ENCODE measurements at regions not wholly inside any gene's neighbourhood (a gene's known extent, or its start where the extent isn't known, plus 50 kb on each side); places are given as distances from the start of the nearest gene placed in this dataset.

DNA sequence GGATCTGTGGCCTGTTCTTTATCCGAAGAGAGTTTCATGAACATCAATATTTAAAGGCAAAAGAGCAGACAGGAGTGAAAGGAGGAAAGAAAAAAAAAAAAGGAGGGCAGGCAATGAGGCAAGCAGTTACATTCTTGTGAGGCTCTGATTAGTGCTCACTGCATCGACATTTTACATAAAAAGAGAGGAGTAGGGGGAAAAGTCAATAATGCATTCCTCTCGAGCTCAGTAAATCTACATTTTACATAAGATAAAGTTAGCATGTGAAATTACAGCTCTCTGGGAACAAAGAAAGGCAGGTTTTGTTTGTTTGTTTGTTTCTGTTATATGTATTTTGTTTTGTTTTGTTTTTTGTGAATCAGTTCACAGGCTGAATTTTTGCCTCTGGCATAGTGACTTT lies 187.1 kb upstream of the ARL4C start:
- Mint-ChIP-seq H3K9me3 (peaks cover 0 to 4% of the 10 kb centered on the region in 2 experiments; a peak in 2 of 5 replicates), H3K4me1 (peaks cover 50 to 53% of the 10 kb centered on the region in 2 experiments), H3K27me3 (ENCODE audit: low read depth) (no peaks in the 10 kb centered on the region; the same call in none of the 2 replicates), H3K4me3 (peak overlapping the region in 1 of 2 experiments; percentile 1; a peak in 1 of 5 replicates), H3K36me3 (ENCODE audit: insufficient read depth in 1 of 3, low read depth in 3 of 3) (peaks cover 0 to 12% (median 0%) of the 10 kb centered on the region in 3 experiments; a peak in 5 of 7 replicates), H3K27ac (peak overlapping the region; percentile 72 to 99 (median 78))
- peaks cover 13% of the 10 kb centered on the region for H3K4me1 ChIP-seq (ENCODE audit: insufficient read depth, low read length)
- H3K9ac ChIP-seq (ENCODE audit: extremely low read depth, insufficient read length, low read length): no peak overlapping the region
- H4K8ac ChIP-seq (replicated peaks; ENCODE audit: insufficient read length, low read depth, low read length): no peak overlapping the region
- H3K9me3 ChIP-seq (ENCODE audit: control insufficient read depth, low read depth, low read length): no peaks in the 10 kb centered on the region
- no peaks in the 10 kb centered on the region for H3K79me2 ChIP-seq (ENCODE audit: insufficient read depth, low read length)
- no peak overlapping the region for H2BK5ac ChIP-seq (ENCODE audit: insufficient read length, low read length)
- H3K23ac ChIP-seq (ENCODE audit: insufficient read length, low read depth, low read length): no peak overlapping the region
- no peak overlapping the region for H2AFZ ChIP-seq (ENCODE audit: low read length)
- H4K5ac ChIP-seq (ENCODE audit: insufficient read length, low read depth, low read length): no peak overlapping the region
- H2BK120ac ChIP-seq (ENCODE audit: low read depth, low read length, poor library complexity, severe bottlenecking): no peak overlapping the region
- no peaks in the 10 kb centered on the region for H3K23me2 ChIP-seq (ENCODE audit: insufficient read length, low read depth, low read length, poor library complexity, severe bottlenecking)
- no peak overlapping the region for H3K18ac ChIP-seq (ENCODE audit: insufficient read length, low read depth, low read length)
- no peak overlapping the region for H2BK12ac ChIP-seq (ENCODE audit: insufficient read length, low read depth, low read length)
- H3K27me3 ChIP-seq (ENCODE audit: insufficient read depth, low read length): no peaks in the 10 kb centered on the region
- no peak overlapping the region for H3K14ac ChIP-seq (ENCODE audit: insufficient read depth, low read length)
- TF ChIP-seq, protein P1, sequence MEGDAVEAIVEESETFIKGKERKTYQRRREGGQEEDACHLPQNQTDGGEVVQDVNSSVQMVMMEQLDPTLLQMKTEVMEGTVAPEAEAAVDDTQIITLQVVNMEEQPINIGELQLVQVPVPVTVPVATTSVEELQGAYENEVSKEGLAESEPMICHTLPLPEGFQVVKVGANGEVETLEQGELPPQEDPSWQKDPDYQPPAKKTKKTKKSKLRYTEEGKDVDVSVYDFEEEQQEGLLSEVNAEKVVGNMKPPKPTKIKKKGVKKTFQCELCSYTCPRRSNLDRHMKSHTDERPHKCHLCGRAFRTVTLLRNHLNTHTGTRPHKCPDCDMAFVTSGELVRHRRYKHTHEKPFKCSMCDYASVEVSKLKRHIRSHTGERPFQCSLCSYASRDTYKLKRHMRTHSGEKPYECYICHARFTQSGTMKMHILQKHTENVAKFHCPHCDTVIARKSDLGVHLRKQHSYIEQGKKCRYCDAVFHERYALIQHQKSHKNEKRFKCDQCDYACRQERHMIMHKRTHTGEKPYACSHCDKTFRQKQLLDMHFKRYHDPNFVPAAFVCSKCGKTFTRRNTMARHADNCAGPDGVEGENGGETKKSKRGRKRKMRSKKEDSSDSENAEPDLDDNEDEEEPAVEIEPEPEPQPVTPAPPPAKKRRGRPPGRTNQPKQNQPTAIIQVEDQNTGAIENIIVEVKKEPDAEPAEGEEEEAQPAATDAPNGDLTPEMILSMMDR (conservative IDR thresholded peaks at IDR 0.05): no peak
- H3K4me2 ChIP-seq (ENCODE audit: insufficient read depth, insufficient read length, low read length): no peak overlapping the region
- H4K91ac ChIP-seq (ENCODE audit: insufficient read length, low read depth, low read length): no peak overlapping the region
- DNase-seq: no peak
- H2BK15ac ChIP-seq (ENCODE audit: low read depth, low read length): no peak overlapping the region
- no peak overlapping the region for H3K56ac ChIP-seq (ENCODE audit: insufficient read length, low read depth, low read length)
- H3K4ac ChIP-seq (ENCODE audit: low read depth, low read length): no peak overlapping the region
- peaks cover 7% of the 10 kb centered on the region for H4K20me1 ChIP-seq (ENCODE audit: control insufficient read depth, insufficient read depth, insufficient read length)
- peak overlapping the region; percentile 91 for H2BK20ac ChIP-seq (ENCODE audit: low read depth, low read length, poor library complexity, severe bottlenecking)
- peak overlapping the region; percentile 44 for H3K27ac ChIP-seq (ENCODE audit: insufficient read length, low read depth, low read length)
- H3T11ph ChIP-seq (ENCODE audit: low read length): peak overlapping the region; percentile 38
- no peaks in the 10 kb centered on the region for H3K79me1 ChIP-seq (ENCODE audit: insufficient read depth, low read depth, low read length, poor library complexity, severe bottlenecking)
- H2AK5ac ChIP-seq (ENCODE audit: insufficient read length, low read length): no peak overlapping the region
- WGBS (ENCODE audit: extremely low coverage, insufficient read length, low lambda C conversion rate): no CpG with 5 or more reads among the region's 3 CpGs
